B cell (primary cell): ENCODE measurements at regions not wholly inside any gene's neighbourhood (a gene's known extent, or its start where the extent isn't known, plus 50 kb on each side); places are given as distances from the start of the nearest gene placed in this dataset.
"Not testable (repeated sequence)": the region's sequence is repeated elsewhere in the genome, so short reads cannot be mapped to it uniquely, and the experiment has no call there.

Source experiments
- CTCF ChIP-seq: fragments of 200-600 bp; IDR thresholded peaks from one replicate; pipeline ENCODE4 v1.8.0; 2022; ENCODE audit warnings: antibody characterized with exemption, mild to moderate bottlenecking
- EZH2 ChIP-seq: IDR thresholded peaks from 2 replicates; pipeline ENCODE4 v1.6.1; 2012; ENCODE audit warnings: borderline replicate concordance, low read depth, mild to moderate bottlenecking, moderate library complexity, low read length; ENCODE audit not compliant: insufficient read depth, poor library complexity, severe bottlenecking

- TF ChIP-seq CTCF, EZH2: not testable (repeated sequence)
These were observed 109.5 kb downstream of the LAT start for GRCh38 chr16:29094325-29094724.
